ENCODE measurements at regions not wholly inside any gene's neighbourhood (a gene's known extent, or its start where the extent isn't known, plus 50 kb on each side); places are given as distances from the start of the nearest gene placed in this dataset.

DNA sequence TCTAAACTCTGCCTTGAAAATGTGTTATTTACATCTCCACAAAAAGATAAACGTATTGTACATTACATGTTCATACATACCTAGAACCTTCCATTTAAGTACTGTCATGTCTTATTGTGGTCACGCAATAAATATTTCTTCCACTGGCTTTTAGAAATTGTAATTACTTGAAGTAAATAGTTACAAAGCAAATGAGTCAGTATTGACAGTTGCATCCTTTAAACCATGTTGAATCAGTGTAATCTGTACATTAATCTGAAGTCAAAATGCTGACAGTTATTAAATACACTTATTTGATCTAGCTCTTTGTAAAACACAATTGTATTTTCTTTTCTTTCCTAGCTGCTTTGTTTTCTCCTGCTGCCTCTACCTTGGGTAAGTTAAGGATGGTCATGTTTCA lies 446.7 kb downstream of the EPHA5 start:
- TF ChIP-seq, protein P1, sequence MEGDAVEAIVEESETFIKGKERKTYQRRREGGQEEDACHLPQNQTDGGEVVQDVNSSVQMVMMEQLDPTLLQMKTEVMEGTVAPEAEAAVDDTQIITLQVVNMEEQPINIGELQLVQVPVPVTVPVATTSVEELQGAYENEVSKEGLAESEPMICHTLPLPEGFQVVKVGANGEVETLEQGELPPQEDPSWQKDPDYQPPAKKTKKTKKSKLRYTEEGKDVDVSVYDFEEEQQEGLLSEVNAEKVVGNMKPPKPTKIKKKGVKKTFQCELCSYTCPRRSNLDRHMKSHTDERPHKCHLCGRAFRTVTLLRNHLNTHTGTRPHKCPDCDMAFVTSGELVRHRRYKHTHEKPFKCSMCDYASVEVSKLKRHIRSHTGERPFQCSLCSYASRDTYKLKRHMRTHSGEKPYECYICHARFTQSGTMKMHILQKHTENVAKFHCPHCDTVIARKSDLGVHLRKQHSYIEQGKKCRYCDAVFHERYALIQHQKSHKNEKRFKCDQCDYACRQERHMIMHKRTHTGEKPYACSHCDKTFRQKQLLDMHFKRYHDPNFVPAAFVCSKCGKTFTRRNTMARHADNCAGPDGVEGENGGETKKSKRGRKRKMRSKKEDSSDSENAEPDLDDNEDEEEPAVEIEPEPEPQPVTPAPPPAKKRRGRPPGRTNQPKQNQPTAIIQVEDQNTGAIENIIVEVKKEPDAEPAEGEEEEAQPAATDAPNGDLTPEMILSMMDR (IDR thresholded peaks at IDR 0.05; ENCODE audit: control extremely low read depth in 1 of 3, insufficient read depth in 1 of 3, low read depth in 1 of 3, low read length in 3 of 3) = no peak
- TF ChIP-seq JUND (IDR thresholded peaks at IDR 0.05; ENCODE audit: low read length) = no peak
- TF ChIP-seq NANOG (IDR thresholded peaks at IDR 0.05; ENCODE audit: insufficient read depth, low read depth, low read length, poor library complexity, severe bottlenecking) = no peak
- TF ChIP-seq, protein P2, sequence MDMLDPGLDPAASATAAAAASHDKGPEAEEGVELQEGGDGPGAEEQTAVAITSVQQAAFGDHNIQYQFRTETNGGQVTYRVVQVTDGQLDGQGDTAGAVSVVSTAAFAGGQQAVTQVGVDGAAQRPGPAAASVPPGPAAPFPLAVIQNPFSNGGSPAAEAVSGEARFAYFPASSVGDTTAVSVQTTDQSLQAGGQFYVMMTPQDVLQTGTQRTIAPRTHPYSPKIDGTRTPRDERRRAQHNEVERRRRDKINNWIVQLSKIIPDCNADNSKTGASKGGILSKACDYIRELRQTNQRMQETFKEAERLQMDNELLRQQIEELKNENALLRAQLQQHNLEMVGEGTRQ (IDR thresholded peaks at IDR 0.05; ENCODE audit: low read length) = no peak
- no peak for TF ChIP-seq BRCA1 (IDR thresholded peaks at IDR 0.05; ENCODE audit: low read depth, low read length)
